K562 (cell line): ENCODE measurements at regions not wholly inside any gene's neighbourhood (a gene's known extent, or its start where the extent isn't known, plus 50 kb on each side); places are given as distances from the start of the nearest gene placed in this dataset.

ENCODE experiments used
- ATAC-seq: fragments of 200-7000 bp; cut with Tn5 transposase; 3 replicates; pipeline ENCODE4 v1.9.1; 2020; ENCODE audit warnings: moderate library complexity
- BruUV-seq: library from RNA; stranded (reverse); fragments of 400-500 nt; replicated peaks from 2 replicates; lab custom pipeline; 2021; lab: Mats Ljungman, UMichigan
- CTCF ChIA-PET: fragments of 300-600 bp; formaldehyde crosslinking; extraction: SDS; loops from one replicate; lab custom pipeline; 2021; ENCODE audit warnings: low intra/inter-chr PET ratio; lab: Yijun Ruan, JAX
- POLR2A ChIA-PET: fragments of 300-600, 350-650 bp; sonication (Branson Sonifier 250); formaldehyde crosslinking; extraction: SDS; loops from one replicate; lab custom pipeline; 2021; ENCODE audit warnings: antibody characterized with exemption, inconsistent platforms; lab: Yijun Ruan, JAX
- DNase-seq, 4 experiments: peaks; one replicate each; pipeline versions ENCODE4 v3.0.0 to v3.0.0-alpha.2; 2011 to 2018; ENCODE audit warnings: low spot score in 3 of 4, mixed read lengths in 3 of 4; ENCODE audit errors: extremely low read depth in 1 of 4
- FAIRE-seq: peaks from 2 replicates; lab custom pipeline; 2011; peaks lifted over from hg19 to GRCh38; lab: Jason Lieb, UNC
- H2AFZ ChIP-seq: 2 replicates; pipeline ENCODE4 v1.6.0; 2011; ENCODE audit warnings: low read depth, low read length, control low read depth, inconsistent platforms
- H3K27ac ChIP-seq: fragments of 200-600 bp; 3 replicates; pipeline ENCODE4 v1.8.0; 2011; ENCODE audit warnings: low read depth, mild to moderate bottlenecking, control low read depth, inconsistent platforms, low read length, moderate library complexity, mixed read lengths; ENCODE audit errors: extremely low read depth
- H3K27me3 ChIP-seq, 2 experiments: fragments of 300-600 bp in 1 of 2; 2 replicates in 1 of 2; 3 replicates in 1 of 2; pipeline versions ENCODE4 v1.6.0 to v1.8.0; 2011; ENCODE audit warnings: inconsistent platforms in 2 of 2, low read length in 2 of 2, mild to moderate bottlenecking in 1 of 2, mixed read lengths in 1 of 2, moderate library complexity in 1 of 2; ENCODE audit not compliant: control insufficient read depth in 2 of 2, insufficient read depth in 2 of 2
- H3K36me3 ChIP-seq: fragments of 300-600 bp; 3 replicates; pipeline ENCODE4 v1.8.0; 2011; ENCODE audit warnings: mild to moderate bottlenecking, low read length, inconsistent platforms; ENCODE audit not compliant: control insufficient read depth, insufficient read depth
- H3K4me1 ChIP-seq, 2 experiments: fragments of 200-600 bp in 1 of 2; replicated peaks in 1 of 2; 2 replicates in 1 of 2; 3 replicates in 1 of 2; pipeline versions ENCODE4 v1.5.1 to v1.8.0; 2011; ENCODE audit warnings: inconsistent platforms in 2 of 2, low read length in 2 of 2, mild to moderate bottlenecking in 1 of 2, mixed read lengths in 1 of 2, moderate library complexity in 1 of 2; ENCODE audit not compliant: control insufficient read depth in 2 of 2, insufficient read depth in 2 of 2
- H3K4me2 ChIP-seq: 2 replicates; pipeline ENCODE4 v1.6.1; 2011; ENCODE audit warnings: low read length, control low read depth, inconsistent platforms, mixed read lengths; ENCODE audit not compliant: insufficient read depth
- H3K4me3 ChIP-seq: fragments of 200-600 bp; sonication (generic), shearing (Covaris generic); 2 replicates; pipeline ENCODE4 v1.5.1; 2016; ENCODE audit warnings: control low read depth, inconsistent platforms
- H3K79me2 ChIP-seq: fragments of 200-600 bp; 3 replicates; pipeline ENCODE4 v1.8.0; 2011; ENCODE audit warnings: low read length, inconsistent platforms; ENCODE audit not compliant: control insufficient read depth, insufficient read depth
- H3K9ac ChIP-seq, 2 experiments: 2 replicates each; pipeline versions ENCODE4 v1.6.0 to v1.6.1; 2011; ENCODE audit warnings: low read depth in 2 of 2, low read length in 2 of 2, control low read depth in 1 of 2, inconsistent platforms in 1 of 2, mild to moderate bottlenecking in 1 of 2, mixed read lengths in 1 of 2; ENCODE audit not compliant: insufficient read depth in 1 of 2
- H3K9me1 ChIP-seq: one replicate; pipeline ENCODE4 v1.6.0; 2011; ENCODE audit warnings: inconsistent platforms, mild to moderate bottlenecking, low read length, moderate library complexity; ENCODE audit not compliant: control insufficient read depth, insufficient read depth
- H3K9me3 ChIP-seq: replicated peaks from 2 replicates; pipeline ENCODE4 v1.5.1; 2011; ENCODE audit warnings: low read depth, low read length, inconsistent platforms; ENCODE audit not compliant: control insufficient read depth, insufficient read depth
- H4K20me1 ChIP-seq: replicated peaks from 2 replicates; pipeline ENCODE4 v1.6.1; 2011; ENCODE audit warnings: low read length, inconsistent platforms, mixed read lengths; ENCODE audit not compliant: control insufficient read depth, insufficient read depth
- BHLHE40 ChIP-seq: IDR thresholded peaks from 2 replicates; pipeline ENCODE4 v1.6.1; 2011; ENCODE audit warnings: low read length, improper control_type of control experiment
- ZFPM2 ChIP-seq: fragments of 250-450 bp; sonication (Bioruptor Pico); IDR thresholded peaks from 2 replicates; pipeline ENCODE4 v1.5.1; 2022; ENCODE audit warnings: mild to moderate bottlenecking
- ZNF766 ChIP-seq: fragments of 200-800 bp; sonication (Bioruptor generic); conservative IDR thresholded peaks from 2 replicates; pipeline ENCODE4 v1.6.1; 2016; ENCODE audit warnings: missing genetic modification characterization, missing compliant biosample characterization
- WGBS: fragments of 100-300 bp; shearing (Covaris generic); methylation state at CpG from one replicate; pipeline ENCODE4 v1.1.6; 2016; ENCODE audit warnings: low coverage, mixed read lengths; ENCODE audit not compliant: insufficient coverage; ENCODE audit errors: missing lambda C conversion rate; 5-methylcytosine and 5-hydroxymethylcytosine counted together
- in situ Hi-C: fragments of 300-500 bp; cut with MboI; formaldehyde crosslinking; loops from 4 replicates; pipeline ENCODE4 v1.15.0; 2018; ENCODE audit warnings: inconsistent platforms, mixed read lengths
- intact Hi-C: fragments of 100-400 bp; cut with micrococcal nuclease; formaldehyde crosslinking; loops from 2 replicates; pipeline ENCODE4 v1.14.2; 2022
- TF ChIP-seq, protein P1 (sequence below): fragments of 250-450 bp; sonication (Bioruptor Pico); IDR thresholded peaks from 2 replicates; pipeline ENCODE4 v1.5.0; 2021
- TF ChIP-seq, protein P2 (sequence below): fragments of 450-650 bp; formaldehyde crosslinking; IDR thresholded peaks from 2 replicates; pipeline ENCODE4 v1.4.0; 2022; ENCODE audit warnings: missing genetic modification characterization
- TF ChIP-seq, protein P3 (sequence below): fragments of 200-400 bp; formaldehyde crosslinking; IDR thresholded peaks from 2 replicates; pipeline ENCODE4 v1.6.1; 2017; ENCODE audit warnings: mild to moderate bottlenecking, low read depth, low read length, moderate library complexity
- TF ChIP-seq, protein P4 (sequence below), 2 experiments: fragments of 250-450 bp in 1 of 2; fragments of 450-650 bp in 1 of 2; sonication (Bioruptor Pico) in 1 of 2; IDR thresholded peaks; 2 replicates each; pipeline versions ENCODE4 v1.6.1 to v1.8.0; 2016 to 2021; ENCODE audit warnings: mild to moderate bottlenecking in 2 of 2, moderate library complexity in 2 of 2, missing compliant biosample characterization in 1 of 2, missing genetic modification characterization in 1 of 2
- TF ChIP-seq, protein P5 (sequence below): sonication (generic); formaldehyde crosslinking; IDR thresholded peaks from 2 replicates; pipeline ENCODE4 v1.8.1; 2023; ENCODE audit warnings: mild to moderate bottlenecking, missing genetic modification reagents

DNA sequence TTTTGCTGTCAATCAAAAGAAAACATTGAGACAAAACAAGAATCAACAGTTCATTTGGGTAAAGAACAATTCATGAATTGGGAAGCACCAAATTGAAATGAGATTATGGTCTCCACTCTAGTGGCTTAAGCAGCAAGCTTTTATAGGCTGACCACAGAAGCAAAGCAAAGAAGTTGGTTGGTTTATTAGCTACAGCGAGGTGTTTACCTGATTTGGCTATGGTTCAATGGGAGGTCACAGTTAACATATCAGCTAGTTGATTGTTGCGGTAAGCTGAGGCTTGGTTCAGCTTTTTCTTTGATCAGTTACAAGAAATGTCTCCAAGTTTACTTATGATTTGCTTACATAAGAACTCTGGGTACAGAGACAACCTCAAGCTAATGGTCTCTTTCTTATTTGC, 640.5 kb upstream of the GOLIM4 start:
- H3K9ac ChIP-seq = no peak overlapping the region
- no peaks in the 10 kb centered on the region for H4K20me1 ChIP-seq
- BruUV-seq = no TSS peak
- intact Hi-C loops = no loop called here
- H3K4me3 ChIP-seq = no peak overlapping the region
- no peaks in the 10 kb centered on the region for H3K27me3 ChIP-seq
- POLR2A ChIA-PET = no interaction called here
- H3K79me2 ChIP-seq = no peaks in the 10 kb centered on the region
- WGBS = 0% methylated on average over 2 of the region's 2 CpGs
- H2AFZ ChIP-seq = no peak overlapping the region
- TF ChIP-seq, protein P1, sequence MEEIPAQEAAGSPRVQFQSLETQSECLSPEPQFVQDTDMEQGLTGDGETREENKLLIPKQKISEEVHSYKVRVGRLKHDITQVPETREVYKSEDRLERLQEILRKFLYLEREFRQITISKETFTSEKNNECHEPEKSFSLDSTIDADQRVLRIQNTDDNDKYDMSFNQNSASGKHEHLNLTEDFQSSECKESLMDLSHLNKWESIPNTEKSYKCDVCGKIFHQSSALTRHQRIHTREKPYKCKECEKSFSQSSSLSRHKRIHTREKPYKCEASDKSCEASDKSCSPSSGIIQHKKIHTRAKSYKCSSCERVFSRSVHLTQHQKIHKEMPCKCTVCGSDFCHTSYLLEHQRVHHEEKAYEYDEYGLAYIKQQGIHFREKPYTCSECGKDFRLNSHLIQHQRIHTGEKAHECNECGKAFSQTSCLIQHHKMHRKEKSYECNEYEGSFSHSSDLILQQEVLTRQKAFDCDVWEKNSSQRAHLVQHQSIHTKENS (CRISPR knock-in tag) = no peak
- TF ChIP-seq ZNF766 (CRISPR knock-in tag) (no peak), ZFPM2 (no peak), BHLHE40 (no peak)
- TF ChIP-seq, protein P2, sequence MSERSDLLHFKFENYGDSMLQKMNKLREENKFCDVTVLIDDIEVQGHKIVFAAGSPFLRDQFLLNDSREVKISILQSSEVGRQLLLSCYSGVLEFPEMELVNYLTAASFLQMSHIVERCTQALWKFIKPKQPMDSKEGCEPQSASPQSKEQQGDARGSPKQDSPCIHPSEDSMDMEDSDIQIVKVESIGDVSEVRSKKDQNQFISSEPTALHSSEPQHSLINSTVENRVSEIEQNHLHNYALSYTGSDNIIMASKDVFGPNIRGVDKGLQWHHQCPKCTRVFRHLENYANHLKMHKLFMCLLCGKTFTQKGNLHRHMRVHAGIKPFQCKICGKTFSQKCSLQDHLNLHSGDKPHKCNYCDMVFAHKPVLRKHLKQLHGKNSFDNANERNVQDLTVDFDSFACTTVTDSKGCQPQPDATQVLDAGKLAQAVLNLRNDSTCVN (CRISPR knock-in tag) = no peak
- TF ChIP-seq, protein P3, sequence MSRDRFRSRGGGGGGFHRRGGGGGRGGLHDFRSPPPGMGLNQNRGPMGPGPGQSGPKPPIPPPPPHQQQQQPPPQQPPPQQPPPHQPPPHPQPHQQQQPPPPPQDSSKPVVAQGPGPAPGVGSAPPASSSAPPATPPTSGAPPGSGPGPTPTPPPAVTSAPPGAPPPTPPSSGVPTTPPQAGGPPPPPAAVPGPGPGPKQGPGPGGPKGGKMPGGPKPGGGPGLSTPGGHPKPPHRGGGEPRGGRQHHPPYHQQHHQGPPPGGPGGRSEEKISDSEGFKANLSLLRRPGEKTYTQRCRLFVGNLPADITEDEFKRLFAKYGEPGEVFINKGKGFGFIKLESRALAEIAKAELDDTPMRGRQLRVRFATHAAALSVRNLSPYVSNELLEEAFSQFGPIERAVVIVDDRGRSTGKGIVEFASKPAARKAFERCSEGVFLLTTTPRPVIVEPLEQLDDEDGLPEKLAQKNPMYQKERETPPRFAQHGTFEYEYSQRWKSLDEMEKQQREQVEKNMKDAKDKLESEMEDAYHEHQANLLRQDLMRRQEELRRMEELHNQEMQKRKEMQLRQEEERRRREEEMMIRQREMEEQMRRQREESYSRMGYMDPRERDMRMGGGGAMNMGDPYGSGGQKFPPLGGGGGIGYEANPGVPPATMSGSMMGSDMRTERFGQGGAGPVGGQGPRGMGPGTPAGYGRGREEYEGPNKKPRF = no peak
- TF ChIP-seq, protein P4, sequence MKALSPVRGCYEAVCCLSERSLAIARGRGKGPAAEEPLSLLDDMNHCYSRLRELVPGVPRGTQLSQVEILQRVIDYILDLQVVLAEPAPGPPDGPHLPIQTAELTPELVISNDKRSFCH (CRISPR knock-in tag; IDR thresholded peaks at IDR 0.05) = no peak
- TF ChIP-seq, protein P4 (tag; IDR thresholded peaks at IDR 0.05) = no peak
- TF ChIP-seq, protein P5, sequence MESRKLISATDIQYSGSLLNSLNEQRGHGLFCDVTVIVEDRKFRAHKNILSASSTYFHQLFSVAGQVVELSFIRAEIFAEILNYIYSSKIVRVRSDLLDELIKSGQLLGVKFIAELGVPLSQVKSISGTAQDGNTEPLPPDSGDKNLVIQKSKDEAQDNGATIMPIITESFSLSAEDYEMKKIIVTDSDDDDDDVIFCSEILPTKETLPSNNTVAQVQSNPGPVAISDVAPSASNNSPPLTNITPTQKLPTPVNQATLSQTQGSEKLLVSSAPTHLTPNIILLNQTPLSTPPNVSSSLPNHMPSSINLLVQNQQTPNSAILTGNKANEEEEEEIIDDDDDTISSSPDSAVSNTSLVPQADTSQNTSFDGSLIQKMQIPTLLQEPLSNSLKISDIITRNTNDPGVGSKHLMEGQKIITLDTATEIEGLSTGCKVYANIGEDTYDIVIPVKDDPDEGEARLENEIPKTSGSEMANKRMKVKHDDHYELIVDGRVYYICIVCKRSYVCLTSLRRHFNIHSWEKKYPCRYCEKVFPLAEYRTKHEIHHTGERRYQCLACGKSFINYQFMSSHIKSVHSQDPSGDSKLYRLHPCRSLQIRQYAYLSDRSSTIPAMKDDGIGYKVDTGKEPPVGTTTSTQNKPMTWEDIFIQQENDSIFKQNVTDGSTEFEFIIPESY (CRISPR knock-in tag) = no peak
- H3K4me2 ChIP-seq = no peak overlapping the region
- FAIRE-seq (no peak), ATAC-seq (no peak), DNase-seq (no peak)
- no peaks in the 10 kb centered on the region; the same call in 1 of the 2 replicates for H3K9me3 ChIP-seq
- H3K4me1 ChIP-seq = no peaks in the 10 kb centered on the region
- H3K36me3 ChIP-seq = no peaks in the 10 kb centered on the region
- CTCF ChIA-PET = no interaction called here
- H3K9me1 ChIP-seq = no peaks in the 10 kb centered on the region
- in situ Hi-C loops = no loop called here
- no peak overlapping the region for H3K27ac ChIP-seq
